Prostate gland (tissue), 2 donors: ENCODE measurements at regions not wholly inside any gene's neighbourhood (a gene's known extent, or its start where the extent isn't known, plus 50 kb on each side); places are given as distances from the start of the nearest gene placed in this dataset.
"Not testable (repeated sequence)": the region's sequence is repeated elsewhere in the genome, so short reads cannot be mapped to it uniquely, and the experiment has no call there.

Experiments
- POLR2A ChIP-seq: fragments of 450-650 bp; IDR thresholded peaks from one replicate; pipeline ENCODE4 v1.6.1; 2016; ENCODE audit warnings: antibody characterized with exemption, mild to moderate bottlenecking
- TF ChIP-seq, protein P1 (sequence below), 4 experiments: fragments of 200-600 bp in 2 of 4; fragments of 450-650 bp in 2 of 4; sonication (generic) in 2 of 4; IDR thresholded peaks; 1 replicate in 3 of 4; 2 replicates in 1 of 4; pipeline ENCODE4 v1.5.1; 2016 to 2019; ENCODE audit warnings: antibody characterized with exemption in 4 of 4, mild to moderate bottlenecking in 2 of 4, moderate library complexity in 2 of 4

- TF ChIP-seq POLR2A: not testable (repeated sequence)
- TF ChIP-seq, protein P1, sequence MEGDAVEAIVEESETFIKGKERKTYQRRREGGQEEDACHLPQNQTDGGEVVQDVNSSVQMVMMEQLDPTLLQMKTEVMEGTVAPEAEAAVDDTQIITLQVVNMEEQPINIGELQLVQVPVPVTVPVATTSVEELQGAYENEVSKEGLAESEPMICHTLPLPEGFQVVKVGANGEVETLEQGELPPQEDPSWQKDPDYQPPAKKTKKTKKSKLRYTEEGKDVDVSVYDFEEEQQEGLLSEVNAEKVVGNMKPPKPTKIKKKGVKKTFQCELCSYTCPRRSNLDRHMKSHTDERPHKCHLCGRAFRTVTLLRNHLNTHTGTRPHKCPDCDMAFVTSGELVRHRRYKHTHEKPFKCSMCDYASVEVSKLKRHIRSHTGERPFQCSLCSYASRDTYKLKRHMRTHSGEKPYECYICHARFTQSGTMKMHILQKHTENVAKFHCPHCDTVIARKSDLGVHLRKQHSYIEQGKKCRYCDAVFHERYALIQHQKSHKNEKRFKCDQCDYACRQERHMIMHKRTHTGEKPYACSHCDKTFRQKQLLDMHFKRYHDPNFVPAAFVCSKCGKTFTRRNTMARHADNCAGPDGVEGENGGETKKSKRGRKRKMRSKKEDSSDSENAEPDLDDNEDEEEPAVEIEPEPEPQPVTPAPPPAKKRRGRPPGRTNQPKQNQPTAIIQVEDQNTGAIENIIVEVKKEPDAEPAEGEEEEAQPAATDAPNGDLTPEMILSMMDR (IDR thresholded peaks at IDR 0.05): not testable (repeated sequence)
Observed at GRCh38 chr9:61868965-61869364, 679.1 kb downstream of the SPATA31A7 start.
